Sigmoid colon (tissue), 6 donors: ENCODE measurements at regions not wholly inside any gene's neighbourhood (a gene's known extent, or its start where the extent isn't known, plus 50 kb on each side); places are given as distances from the start of the nearest gene placed in this dataset.

Experiments
- DNase-seq: peaks from one replicate; pipeline ENCODE4 v3.0.0-alpha.2; 2019
- H3K27ac ChIP-seq, 4 donors: fragments of 200-600 bp; sonication (generic); one replicate each; pipeline ENCODE4 v1.5.1; 2016 to 2019; ENCODE audit warnings: mild to moderate bottlenecking in 1 of 4
- H3K27me3 ChIP-seq, 3 donors: fragments of 200-600 bp; sonication (generic); one replicate each; pipeline ENCODE4 v1.5.1; 2019; ENCODE audit warnings: mild to moderate bottlenecking in 1 of 3
- H3K36me3 ChIP-seq, 4 donors: fragments of 200-600 bp; sonication (generic); one replicate each; pipeline ENCODE4 v1.5.1; 2016 to 2019
- H3K4me1 ChIP-seq, 4 donors: fragments of 200-600 bp; sonication (generic); one replicate each; pipeline ENCODE4 v1.5.1; 2017 to 2019
- H3K4me3 ChIP-seq, 4 donors: fragments of 200-600 bp; sonication (generic); one replicate each; pipeline ENCODE4 v1.5.1; 2017 to 2019; ENCODE audit warnings: mild to moderate bottlenecking in 2 of 4, moderate library complexity in 1 of 4
- H3K9me3 ChIP-seq, 4 donors: fragments of 200-600 bp in 3 of 4; sonication (generic) in 3 of 4; one replicate each; pipeline versions ENCODE4 v1.5.1 to v1.6.1; 2013 to 2019
- EP300 ChIP-seq, 4 donors: sonication (generic); formaldehyde crosslinking; IDR thresholded peaks; one replicate each; pipeline ENCODE4 v1.6.1; 2017; ENCODE audit warnings: antibody characterized with exemption in 4 of 4
- POLR2A ChIP-seq, 2 donors: fragments of 450-650 bp; IDR thresholded peaks; one replicate each; pipeline ENCODE4 v1.6.1; 2016; ENCODE audit warnings: antibody characterized with exemption in 2 of 2, mild to moderate bottlenecking in 2 of 2, moderate library complexity in 2 of 2
- POLR2AphosphoS5 ChIP-seq, 4 donors: sonication (generic); formaldehyde crosslinking; IDR thresholded peaks; one replicate each; pipeline ENCODE4 v1.6.1; 2017; ENCODE audit warnings: antibody characterized with exemption in 4 of 4
- WGBS, 2 donors: extraction: QIAGEN DNeasy Blood & Tissue Kit; methylation state at CpG; one replicate each; pipeline ENCODE4 v1.1.7; 2013; 5-methylcytosine and 5-hydroxymethylcytosine counted together
- intact Hi-C: fragments of 100-400 bp; cut with DNase I; formaldehyde crosslinking; loops from one replicate; pipeline ENCODE4 v1.15.1; 2023
- TF ChIP-seq, protein P1 (sequence below), 4 experiments: fragments of 450-650 bp in 3 of 4; fragments of 200-600 bp in 1 of 4; IDR thresholded peaks; one replicate each; pipeline ENCODE4 v1.5.1; 2016 to 2019; ENCODE audit warnings: antibody characterized with exemption in 4 of 4, mild to moderate bottlenecking in 3 of 4, moderate library complexity in 2 of 4
- donor health status: healthy with polysubstance abuse.
- donor health status: healthy.

DNA sequence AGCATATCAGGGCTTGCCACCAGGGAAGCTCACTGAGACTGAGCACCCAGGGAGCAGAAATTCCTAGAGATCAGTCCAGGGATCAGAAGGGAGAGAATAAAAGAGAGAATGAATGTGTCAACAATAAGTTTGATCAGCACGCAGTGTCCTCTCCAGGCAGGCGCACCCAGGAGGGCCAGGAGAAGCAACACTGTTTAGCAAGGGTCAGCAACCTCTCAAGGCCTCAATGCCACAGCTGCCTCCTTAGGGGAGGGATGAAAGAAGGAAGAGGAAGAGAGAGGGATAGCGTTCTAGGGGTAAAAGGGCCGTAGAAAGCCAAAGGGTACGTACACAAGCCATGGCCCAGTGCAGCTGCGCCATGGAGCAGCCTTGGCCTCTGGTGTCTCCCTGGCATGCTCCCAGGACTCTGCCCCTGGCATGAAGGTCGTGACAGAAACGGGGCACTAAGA, 399.8 kb downstream of the SHQ1 start:
- no peak overlapping the region for H3K27ac ChIP-seq
- intact Hi-C loops: loop anchor here (5.0 to 10.0 kb wide), 4 partner anchors 174 to 491 kb away; no protein-coding TSS in a partner anchor
- WGBS, 2 donors: 92 to 94% methylated on average over 8 of the region's 8 CpGs

DNA sequence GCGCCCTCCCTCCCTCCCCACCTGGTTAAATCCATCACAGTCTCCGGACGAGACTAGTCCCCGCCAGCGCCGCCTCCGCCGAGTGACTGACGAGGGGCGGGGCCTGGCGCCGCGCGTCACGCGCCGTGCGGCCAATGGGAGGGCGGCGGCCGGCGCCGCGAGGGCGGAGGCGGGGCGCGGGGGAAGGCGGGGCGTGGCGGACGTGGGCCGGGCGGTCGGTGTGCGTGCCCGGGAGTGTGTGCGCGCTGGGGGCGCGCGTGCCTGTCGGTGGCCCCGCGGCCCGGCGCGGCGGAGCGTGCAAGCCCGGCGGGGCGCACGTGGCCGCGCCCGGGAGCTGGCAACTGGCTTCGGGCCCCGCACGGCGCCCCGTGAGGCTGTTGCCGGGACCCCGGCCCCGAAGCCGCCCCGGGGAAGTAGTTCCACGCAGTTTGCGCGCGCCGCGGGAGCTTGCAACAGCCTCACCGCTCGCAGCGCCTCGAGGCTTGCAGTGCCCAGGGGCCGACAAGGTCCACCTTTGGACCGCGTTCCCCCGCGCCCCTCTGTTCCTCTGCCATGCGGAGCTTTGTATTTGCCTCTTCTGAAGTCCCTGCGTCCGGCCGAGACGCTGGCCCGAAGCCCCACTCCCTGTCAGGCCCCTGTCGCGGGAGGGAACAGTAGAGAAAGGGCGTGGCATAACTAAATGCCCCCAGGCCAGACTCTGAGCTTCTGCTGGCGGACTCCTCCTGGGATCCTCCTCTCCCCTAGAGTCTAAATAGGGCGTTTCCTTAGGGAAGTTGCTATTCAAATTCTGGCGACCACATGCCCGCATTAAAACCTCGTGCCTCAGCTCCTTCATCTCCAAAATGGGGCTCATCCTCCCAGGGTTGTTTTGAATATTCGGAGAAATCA, 400.9 kb downstream of the SHQ1 start:
- H3K36me3 ChIP-seq: no peaks in the 10 kb centered on the region
- DNase-seq: peak; percentile 96
- intact Hi-C loops: loop anchor here (5.0 to 10.0 kb wide), 4 partner anchors 173 to 490 kb away; no protein-coding TSS in a partner anchor
- H3K27ac ChIP-seq: peak overlapping the region; percentile 85 to 96 (median 92)
- no peaks in the 10 kb centered on the region for H3K9me3 ChIP-seq
- TF ChIP-seq EP300 (IDR thresholded peaks at IDR 0.05): no peak
- no peak for TF ChIP-seq POLR2A (IDR thresholded peaks at IDR 0.05)
- TF ChIP-seq, protein P1, sequence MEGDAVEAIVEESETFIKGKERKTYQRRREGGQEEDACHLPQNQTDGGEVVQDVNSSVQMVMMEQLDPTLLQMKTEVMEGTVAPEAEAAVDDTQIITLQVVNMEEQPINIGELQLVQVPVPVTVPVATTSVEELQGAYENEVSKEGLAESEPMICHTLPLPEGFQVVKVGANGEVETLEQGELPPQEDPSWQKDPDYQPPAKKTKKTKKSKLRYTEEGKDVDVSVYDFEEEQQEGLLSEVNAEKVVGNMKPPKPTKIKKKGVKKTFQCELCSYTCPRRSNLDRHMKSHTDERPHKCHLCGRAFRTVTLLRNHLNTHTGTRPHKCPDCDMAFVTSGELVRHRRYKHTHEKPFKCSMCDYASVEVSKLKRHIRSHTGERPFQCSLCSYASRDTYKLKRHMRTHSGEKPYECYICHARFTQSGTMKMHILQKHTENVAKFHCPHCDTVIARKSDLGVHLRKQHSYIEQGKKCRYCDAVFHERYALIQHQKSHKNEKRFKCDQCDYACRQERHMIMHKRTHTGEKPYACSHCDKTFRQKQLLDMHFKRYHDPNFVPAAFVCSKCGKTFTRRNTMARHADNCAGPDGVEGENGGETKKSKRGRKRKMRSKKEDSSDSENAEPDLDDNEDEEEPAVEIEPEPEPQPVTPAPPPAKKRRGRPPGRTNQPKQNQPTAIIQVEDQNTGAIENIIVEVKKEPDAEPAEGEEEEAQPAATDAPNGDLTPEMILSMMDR (IDR thresholded peaks at IDR 0.05): no peak
- TF ChIP-seq POLR2AphosphoS5 (IDR thresholded peaks at IDR 0.05): no peak
- H3K27me3 ChIP-seq: no peaks in the 10 kb centered on the region
- peak overlapping the region; percentile 63 to 92 (median 88) for H3K4me3 ChIP-seq
- 10 to 11% methylated on average over 97 of the region's 97 CpGs for WGBS, 2 donors
- H3K4me1 ChIP-seq: peaks cover 0 to 34% (median 22%) of the 10 kb centered on the region in 4 donors

More for the DNA sequence above, 399.8 kb downstream of the SHQ1 start:
- peaks cover 0 to 30% (median 20%) of the 10 kb centered on the region in 4 donors for H3K4me1 ChIP-seq
- H3K27me3 ChIP-seq: no peaks in the 10 kb centered on the region
- H3K4me3 ChIP-seq: no peak overlapping the region
- DNase-seq: no peak
- H3K36me3 ChIP-seq: no peaks in the 10 kb centered on the region
- H3K9me3 ChIP-seq: no peaks in the 10 kb centered on the region
- no peak for TF ChIP-seq EP300 (IDR thresholded peaks at IDR 0.05)
- no peak for TF ChIP-seq POLR2A (IDR thresholded peaks at IDR 0.05)
- TF ChIP-seq, protein P1 (IDR thresholded peaks at IDR 0.05): no peak
- no peak for TF ChIP-seq POLR2AphosphoS5 (IDR thresholded peaks at IDR 0.05)

DNA sequence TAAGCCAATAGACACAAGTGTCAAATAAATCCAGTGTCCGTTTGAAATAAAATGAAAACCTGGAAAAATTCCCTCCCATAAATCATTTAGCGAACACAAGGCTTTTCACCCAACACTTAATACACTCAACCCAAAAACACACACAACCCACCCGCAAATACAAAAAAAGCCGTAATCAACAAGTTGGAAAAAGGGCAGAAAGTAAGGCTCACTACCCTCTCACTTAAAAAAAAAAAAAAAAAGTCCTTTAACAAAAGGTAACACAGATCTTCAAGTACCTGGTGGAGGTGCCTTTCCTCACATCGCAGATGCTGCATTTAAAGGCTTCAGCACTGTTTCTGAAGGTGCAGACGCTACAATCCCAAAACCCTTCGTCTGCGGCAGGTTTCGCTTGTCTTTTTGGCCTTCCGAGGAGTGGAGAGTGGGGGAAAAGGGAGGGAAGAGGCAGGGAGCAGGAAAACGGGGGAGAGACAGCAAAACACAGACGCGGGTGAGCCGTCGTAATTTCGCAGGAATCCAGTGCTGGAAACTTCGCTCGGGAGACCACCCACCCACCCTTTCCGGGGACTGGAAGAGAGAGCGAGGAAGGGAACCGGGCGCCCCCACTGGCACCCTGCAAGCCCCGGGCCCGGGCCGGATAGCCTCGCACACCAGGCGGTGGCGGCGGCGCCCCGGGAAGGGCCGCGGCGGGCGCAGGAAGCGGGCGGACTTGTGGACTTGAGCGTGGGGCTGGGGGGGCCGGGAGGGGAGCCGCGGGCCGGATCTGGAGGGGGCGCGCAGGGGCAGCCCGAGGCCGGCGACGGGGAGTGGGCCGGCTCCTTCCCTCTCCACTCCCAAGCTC, 401.8 kb downstream of the SHQ1 start, which contains the start of gene RYBP:
TSS of gene RYBP (minus strand) at position 404 of the 841 bp plus-strand sequence.
- Histone ChIP-seq H3K36me3 (no peaks in the 10 kb centered on the region), H3K4me3 (peak within 1 kb of the TSS; percentile 63 to 92 (median 88)), H3K27me3 (no peaks in the 10 kb centered on the region), H3K9me3 (no peaks in the 10 kb centered on the region), H3K27ac (peak within 1 kb of the TSS; percentile 85 to 96 (median 92)), H3K4me1 (peaks cover 0 to 43% (median 27%) of the 10 kb centered on the region in 4 donors)
- WGBS, 2 donors: 0 to 1% methylated on average over 47 to 49 of the region's 49 CpGs
- no peak for DNase-seq
- TF ChIP-seq POLR2AphosphoS5 (IDR thresholded peaks at IDR 0.05) (no peak), EP300 (IDR thresholded peaks at IDR 0.05) (no peak), POLR2A (IDR thresholded peaks at IDR 0.05) (no peak)
- TF ChIP-seq, protein P1 (IDR thresholded peaks at IDR 0.05): no peak
- intact Hi-C loops: loop anchor here (5.0 to 10.0 kb wide), 4 partner anchors 172 to 489 kb away; no protein-coding TSS in a partner anchor

DNA sequence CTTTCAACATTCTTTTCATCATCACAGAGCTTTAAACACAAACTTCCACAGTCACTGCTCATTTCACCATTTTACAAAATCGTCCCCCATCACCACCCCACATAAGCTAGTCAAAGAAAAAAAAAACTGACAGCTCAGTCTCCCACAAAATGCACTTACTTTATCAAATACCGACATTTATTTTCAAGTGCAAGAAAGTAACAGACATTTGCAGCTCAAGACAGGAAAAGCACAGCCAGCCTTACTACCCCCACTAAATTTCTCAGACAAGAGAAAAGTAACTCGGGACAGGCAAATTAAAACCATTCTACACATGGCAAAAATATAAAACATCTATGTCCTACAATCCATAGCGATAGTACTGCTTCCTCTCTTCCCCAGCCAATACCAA, 402.4 kb downstream of the SHQ1 start:
- no peaks in the 10 kb centered on the region for H3K27me3 ChIP-seq
- peak overlapping the region; percentile 63 to 92 (median 88) for H3K4me3 ChIP-seq
- peaks cover 0 to 49% (median 31%) of the 10 kb centered on the region in 4 donors for H3K4me1 ChIP-seq
- H3K27ac ChIP-seq: peak overlapping the region in 3 of 4 donors; percentile 85 to 96 (median 95)
- intact Hi-C loops: loop anchor here (5.0 to 10.0 kb wide), 4 partner anchors 171 to 489 kb away; no protein-coding TSS in a partner anchor
- no peaks in the 10 kb centered on the region for H3K9me3 ChIP-seq
- TF ChIP-seq, protein P1 (IDR thresholded peaks at IDR 0.05): no peak
- TF ChIP-seq EP300 (IDR thresholded peaks at IDR 0.05): no peak
- no peak for TF ChIP-seq POLR2A (IDR thresholded peaks at IDR 0.05)
- no peak for TF ChIP-seq POLR2AphosphoS5 (IDR thresholded peaks at IDR 0.05)
- DNase-seq: no peak
- H3K36me3 ChIP-seq: no peaks in the 10 kb centered on the region
- 2 to 4% methylated on average over 4 of the region's 4 CpGs for WGBS, 2 donors
